Inferior parietal cortex (tissue), 1 donor: ENCODE measurements at regions not wholly inside any gene's neighbourhood (a gene's known extent, or its start where the extent isn't known, plus 50 kb on each side); places are given as distances from the start of the nearest gene placed in this dataset.

Source experiments
- DNase-seq: peaks from one replicate; pipeline ENCODE4 v3.0.0-alpha.2; 2016; ENCODE audit errors: extremely low spot score

DNA sequence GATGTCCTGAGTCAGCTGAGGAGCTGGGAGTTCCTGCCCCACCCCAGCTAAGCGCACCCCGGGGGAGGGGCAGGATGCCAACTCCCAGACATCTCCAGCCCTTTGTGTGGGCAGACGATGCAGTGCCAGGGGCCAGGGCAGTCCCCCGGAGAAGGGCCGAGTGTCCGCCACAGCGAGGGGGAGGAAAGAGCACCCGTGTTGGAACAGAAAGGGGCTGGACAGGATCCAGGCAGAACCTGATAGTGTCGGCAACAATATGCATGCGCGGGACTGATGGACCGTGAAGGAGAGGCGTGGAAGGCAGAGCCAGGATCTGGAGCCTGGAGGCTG is 1434.7 kb downstream of the BRD1 start:
- DNase-seq, result no peak

DNA sequence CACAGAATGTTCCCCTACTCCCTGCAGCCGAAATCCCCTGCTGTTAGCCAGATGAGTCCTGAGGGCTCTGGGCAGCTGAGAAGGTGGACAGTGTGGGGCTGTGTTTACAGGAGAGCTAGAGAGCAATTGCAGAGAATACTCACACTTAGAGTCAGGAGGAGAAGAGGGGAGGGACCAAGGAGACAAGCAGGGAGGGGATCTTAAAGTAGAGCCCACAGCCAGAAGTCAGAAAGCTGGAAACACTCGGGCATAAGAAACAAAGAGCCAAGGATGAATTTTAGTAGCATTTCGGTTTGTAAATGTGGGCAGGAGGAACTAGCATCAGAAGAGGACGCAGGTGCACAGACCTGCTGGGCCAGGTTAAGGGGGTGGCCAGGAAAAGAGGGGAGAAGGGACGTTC is 1435.9 kb downstream of the BRD1 start:
- DNase-seq, result no peak

DNA sequence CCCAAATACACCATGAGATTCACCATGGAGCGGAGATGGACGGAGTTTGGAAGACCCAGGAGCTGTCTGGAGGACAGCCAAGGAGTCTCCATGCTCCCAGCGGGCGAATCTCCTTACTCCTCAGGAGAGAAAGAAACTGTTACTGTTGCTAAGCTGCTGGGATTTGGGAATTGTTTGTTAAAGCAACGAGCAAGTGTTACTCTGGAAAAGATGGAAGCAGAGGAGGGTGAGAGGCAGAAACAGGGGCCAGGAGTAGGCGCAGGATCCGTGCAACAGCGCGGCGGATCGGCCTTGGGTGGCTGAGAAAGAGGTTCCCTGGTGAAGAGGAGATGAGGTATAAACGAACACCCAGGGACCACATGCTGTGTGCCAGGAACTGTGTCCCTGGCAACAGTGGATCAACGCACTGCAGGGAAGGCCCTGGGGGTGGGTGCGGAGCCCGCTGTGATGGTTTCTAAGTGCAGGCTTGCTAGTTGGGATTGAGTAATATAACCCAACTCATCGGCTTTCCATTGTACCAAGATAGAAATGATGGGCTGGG is 1436.4 kb downstream of the BRD1 start:
- peak; percentile 11 for DNase-seq

DNA sequence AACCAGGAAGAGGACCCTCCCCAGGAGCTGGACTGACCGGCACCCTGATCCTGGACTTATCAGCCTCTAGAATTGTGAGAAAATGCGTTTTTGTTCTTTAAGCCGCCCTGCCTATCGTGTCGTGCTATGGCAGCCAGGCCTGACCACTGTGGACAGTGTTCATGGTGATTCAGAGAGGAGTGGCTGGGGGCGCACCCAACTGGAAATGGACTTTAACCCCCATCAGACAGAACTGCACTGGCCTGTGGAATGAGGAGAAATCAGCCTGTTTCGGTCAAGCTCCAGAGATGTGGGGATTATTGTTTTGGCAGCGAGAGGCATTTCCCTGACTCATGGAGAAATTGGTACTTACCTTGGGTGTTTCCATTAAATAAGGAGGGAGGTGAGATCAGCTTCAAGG is 1437.8 kb downstream of the BRD1 start:
- no peak for DNase-seq

DNA sequence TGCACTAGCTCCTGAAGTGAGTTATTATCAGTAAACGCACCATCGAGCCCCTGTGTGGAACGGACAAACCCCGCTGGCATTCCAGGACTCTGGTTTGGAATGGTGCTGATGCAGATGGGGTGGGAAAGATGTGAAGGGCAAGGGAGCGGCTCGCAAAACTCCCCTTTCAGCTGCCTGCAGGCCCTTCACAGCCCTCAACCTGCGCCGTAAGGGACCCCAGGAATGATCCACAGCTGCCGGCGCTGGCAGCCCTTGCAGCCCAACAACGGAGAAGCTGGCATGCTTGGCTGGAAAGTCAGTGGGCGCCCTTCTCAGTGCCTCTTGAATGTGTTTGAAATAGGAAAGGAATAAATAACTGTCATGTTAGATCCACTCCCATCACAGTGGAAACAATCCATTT is 1445.5 kb downstream of the BRD1 start:
- DNase-seq, result no peak

DNA sequence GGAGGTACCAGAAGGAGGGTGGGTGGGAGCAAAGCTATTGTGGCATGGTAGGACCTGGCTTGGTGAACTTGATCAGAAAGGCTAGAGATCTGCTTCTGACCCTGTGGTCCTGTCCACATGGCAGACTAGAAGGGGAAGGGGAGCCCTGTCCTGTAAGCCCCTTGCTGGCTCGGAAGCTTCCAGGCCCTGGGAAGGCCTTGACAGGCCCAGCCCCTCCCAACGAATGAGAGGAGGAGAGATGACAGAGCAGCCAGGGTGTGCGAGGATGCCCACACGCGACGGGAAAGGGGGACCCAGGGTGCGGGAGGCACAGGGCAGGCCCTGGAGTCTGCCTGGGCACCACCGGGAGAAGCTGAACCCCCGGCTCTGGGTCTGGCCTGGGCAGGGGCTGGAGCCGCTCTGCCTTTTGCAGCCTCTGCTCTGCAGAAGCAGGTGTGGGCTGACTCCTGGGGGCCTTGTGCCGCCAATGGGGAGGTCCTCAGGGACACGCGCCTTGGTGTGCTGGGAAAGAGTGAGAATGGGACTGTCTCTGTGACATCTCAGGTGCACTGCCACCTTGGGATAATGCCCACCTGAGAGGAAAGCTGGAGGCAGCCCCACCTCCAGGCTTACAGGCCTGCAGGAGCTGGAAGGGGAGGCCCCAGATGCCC is 1447.5 kb downstream of the BRD1 start:
- no peak for DNase-seq

DNA sequence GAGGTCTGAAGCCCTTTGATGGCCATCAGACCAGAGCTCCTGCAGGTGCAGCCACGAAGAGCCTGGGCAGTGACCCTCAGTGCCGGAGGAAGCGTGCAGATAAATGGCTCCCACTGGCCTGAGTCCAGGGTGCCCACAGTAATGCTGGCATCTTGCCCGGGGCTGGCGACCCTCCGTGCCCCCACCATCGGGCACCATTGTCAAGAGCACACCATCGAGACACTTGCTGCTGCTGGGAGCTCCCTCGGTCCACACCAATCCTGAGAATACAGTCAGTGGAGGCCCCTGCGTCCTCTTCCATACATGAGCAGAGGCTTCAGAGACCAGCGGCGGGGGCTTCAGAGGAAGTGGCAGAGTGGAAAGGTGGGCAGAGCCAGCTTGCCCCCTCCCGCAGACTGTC is 1448.3 kb downstream of the BRD1 start:
- no peak for DNase-seq

DNA sequence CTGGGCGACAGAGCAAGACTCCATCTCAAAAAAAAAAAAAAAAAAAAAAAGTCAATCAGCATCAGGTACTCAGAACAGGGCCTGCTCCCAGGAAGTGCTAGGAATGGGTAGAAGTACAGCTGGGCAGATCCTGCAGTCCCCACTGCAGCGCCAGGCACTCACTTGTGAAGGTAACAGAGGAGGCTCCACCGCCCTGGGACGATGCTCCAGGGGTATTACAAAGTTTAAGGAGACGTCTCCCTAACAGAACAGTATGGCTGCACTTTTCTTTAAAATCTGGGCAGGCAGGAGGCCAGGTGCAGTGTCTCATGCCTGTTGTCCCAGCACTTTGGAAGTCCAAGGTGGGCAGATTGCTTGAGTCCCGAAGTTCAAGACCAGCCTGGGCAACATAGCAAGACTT is 1449.0 kb downstream of the BRD1 start:
- no peak for DNase-seq

DNA sequence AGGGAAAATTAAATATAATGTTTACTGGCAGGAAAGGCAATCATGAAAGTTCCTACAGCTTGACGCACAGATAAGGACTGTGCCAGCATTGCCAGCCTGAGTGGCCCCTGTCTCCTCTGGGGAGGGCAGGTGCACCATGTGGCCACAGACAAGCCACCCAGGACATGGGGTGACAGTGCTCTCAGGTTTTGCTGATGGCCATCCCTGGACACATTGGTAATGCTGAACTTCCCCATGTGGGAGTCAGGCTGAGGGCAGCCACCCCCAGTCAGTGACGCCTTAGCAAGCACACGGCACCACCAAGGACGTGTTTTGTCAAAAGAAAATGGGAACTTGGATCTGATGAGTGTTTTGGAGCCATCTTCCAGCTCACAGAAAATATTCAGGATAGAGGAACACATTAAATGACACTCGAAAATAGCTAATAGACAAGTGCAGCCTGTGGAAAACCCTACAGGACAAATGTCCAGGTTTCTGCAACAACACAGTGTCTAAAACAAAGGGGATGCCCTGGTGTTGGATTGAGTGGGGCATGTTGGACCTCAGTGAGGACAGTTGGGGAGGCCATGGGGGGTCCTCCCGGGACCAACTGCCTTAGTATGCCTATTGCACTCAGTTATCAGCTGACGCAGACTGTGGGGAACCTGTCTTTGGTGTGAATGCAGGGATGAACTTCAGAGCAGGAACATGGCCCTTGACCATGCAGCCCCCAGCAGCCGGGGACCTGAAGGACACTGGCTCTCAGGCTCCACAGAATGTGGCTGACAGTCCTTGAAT is 1450.5 kb downstream of the BRD1 start:
- no peak for DNase-seq

DNA sequence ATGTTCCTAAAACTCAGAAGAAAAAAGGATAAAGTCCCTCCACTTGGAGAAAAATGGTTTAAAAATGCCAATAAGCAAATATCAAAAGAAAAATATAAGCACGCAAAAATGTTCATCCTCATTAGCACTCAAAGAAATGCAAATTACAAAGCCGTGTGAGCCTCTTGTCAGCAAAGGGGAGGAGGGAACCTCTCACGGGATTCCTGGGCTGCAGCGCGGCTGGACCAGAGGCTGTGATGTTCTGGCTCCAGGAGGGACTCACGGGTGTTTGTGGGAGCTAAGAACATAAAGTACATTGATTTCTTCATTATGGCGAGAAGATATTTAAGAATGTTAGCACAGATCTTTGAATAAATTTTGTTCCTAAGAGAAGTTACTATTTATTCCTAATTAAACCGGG is 1451.2 kb downstream of the BRD1 start:
- no peak for DNase-seq

DNA sequence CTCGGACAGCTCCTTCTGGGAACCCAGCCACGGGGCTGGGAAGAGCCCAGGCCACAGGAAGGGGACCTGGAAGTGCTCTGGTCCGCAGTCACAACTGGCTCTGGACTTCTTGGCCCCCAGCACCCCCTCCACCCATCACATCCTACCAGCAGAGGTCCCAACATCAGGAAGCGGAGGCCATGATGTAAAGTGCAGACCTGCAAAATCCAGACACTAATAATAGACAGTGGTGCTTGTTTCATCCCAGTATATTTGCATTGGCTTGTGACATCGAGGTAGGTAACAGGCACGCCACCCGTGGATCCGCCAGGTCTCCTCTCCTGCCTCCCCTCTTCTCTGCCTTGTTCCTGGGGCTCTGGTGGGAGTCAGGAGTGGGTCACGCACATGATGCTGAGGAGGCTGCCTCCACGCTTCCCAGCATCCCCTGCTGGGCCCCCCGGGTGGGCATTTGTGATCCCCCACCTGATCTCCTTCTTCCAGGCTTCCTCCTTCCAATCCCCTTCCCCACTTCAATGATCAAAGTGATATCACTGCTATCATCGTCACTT is 1454.0 kb downstream of the BRD1 start:
- no peak for DNase-seq

DNA sequence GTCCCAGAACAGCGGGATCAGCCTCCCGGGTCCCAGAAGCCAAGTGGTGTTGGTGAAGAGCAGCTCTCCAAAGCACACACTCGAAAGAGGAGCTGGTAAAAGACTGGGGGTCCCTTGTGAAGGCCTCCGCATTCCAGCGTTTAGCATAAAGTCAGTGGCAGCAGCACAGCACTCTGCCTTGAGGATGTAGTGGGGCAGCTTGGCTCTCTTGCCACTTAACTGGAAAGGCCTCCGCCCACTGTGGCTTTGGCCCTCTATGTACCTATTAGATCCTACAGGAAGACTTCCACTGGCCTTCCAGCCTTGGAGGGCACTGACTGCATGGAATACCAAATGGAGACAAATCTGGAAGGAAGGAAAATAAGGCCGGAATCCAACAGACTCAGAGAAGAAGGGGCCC is 1455.3 kb downstream of the BRD1 start:
- DNase-seq, result no peak

DNA sequence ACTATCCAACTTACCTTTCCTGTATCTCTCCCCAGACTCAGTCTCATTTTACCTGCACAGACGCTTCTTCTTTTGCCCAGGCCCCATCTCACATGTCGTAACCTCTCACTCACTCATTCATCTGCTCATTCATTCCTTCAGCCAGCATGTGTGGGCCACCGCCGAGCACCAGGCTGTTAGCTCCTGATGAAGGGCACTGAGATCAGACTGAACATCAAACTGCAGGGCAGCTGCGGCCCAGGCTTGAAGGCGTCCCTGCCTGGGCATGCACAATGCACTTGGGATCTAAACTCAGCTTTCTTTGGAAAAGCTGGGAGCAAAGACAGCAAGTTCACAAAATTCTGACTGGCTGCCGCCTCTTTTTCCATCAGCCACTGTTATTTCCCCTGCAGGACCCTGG is 1456.3 kb downstream of the BRD1 start:
- DNase-seq, result no peak

DNA sequence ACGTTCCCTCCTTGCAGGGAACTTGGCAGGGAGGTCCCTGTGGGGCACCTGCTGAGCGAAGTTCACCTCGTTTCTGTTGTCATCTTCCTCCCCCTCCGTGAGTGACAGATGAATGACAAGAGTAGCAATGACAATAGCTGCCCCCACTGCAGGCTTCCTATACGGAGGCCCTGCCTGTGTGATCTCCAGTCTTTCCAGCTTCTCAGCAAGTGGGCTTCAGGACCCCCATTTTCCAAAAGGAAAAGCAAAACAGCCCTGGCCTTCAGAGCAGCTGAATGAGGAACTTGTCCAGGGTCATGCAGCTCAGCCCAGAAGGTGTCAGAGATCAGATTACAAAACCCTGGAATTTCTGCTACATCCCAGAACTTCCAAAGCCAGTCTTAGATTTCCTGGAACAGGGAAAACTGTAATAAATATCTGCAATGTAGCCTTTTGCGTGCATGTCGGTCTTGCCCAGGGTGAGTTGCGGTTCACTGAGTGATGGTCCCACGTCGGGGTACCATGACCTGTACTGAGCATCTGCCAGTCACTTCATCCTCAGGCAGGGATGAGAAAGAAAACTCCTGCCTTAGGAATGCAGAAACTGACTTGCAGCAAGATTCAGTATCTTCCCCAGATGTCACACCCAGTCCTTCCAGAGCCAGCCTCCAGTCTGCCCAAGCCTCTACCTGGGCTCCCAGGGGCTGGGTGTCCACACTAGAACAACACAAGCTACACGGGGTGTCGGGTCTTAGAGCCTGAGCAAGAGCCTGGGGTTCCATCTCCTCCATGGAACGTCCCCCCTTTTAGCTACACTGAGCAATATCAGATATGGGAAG is 1457.0 kb downstream of the BRD1 start:
- DNase-seq, result no peak

DNA sequence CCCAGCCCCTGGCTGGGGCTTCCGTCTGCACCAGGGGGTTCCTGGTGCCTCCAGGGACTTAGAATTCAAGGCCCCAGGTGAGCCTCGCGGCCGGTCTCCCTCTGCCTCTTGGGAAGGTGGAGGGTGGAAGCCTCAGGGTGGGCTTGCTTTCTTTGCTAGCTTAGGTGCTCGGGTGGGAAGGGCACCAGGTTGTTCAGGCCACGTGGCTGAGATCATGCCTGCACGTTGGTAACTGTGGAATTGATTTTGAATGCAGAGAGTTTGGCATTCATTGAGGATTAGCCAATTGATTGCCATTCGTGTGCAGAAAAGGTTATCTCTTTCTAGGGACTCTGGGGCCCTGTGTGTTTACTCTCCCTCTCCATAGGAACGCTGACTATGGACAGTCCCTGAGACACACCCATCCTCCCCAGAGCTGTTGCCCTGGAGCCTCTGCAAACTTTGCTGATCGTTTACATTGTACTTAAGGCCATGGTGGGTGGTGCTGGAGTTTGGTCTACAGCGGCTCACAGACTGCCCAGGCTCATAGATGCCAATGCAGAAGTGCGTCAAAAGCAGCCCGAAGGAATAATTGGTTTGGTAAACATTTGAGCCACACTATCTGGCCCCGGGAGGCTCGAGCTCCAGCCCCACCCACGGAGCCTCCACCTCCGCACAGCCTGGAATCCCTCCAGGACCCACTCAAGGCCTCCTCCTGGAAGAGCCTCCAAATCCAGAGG is 1457.7 kb downstream of the BRD1 start:
- no peak for DNase-seq

DNA sequence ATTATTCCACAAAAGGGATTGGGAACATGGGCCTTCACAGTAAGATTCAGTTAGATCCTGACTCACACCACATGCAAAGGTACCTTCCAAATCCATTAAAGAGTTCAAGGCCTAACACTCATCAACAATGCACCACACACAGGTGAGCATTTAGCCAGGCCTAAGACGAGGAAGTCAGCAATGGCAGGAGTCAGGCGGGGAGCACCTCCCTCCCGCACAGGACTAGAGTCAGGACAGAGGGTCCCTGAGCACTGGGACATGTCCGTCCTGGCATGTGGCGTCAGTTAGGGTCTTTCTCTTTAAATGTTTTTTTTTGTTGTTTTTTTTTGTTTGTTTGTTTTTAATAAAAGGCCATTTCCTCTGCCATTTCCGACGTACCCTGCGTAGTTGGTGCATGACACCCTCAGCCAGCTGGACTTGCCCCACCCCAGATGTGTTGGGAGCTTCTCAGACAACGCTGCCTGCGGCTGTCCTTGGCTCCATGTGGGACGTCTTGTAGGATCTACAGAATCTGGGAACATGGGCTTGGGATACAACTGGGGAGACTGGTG is 1458.6 kb downstream of the BRD1 start:
- DNase-seq, result no peak

DNA sequence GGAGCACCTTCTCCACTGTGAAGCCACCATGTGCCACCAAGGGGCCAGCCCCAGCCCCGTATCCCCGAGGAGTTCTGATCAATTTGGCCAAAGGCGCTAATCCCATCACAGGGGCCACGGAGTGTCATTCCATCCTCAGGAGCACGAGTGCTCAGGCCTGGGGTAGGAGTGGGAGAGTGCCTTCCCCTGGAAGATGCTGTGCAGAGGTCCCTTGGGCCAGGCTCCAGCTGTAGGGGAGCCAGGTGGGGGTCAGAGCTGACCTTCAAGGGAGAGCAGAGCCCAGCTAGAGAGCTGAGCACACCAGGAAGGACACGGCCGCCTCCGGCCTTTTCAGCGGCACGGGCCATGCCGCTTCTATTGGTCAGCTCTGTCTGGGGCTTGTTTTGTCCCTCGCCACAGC is 1459.9 kb downstream of the BRD1 start:
- no peak for DNase-seq

DNA sequence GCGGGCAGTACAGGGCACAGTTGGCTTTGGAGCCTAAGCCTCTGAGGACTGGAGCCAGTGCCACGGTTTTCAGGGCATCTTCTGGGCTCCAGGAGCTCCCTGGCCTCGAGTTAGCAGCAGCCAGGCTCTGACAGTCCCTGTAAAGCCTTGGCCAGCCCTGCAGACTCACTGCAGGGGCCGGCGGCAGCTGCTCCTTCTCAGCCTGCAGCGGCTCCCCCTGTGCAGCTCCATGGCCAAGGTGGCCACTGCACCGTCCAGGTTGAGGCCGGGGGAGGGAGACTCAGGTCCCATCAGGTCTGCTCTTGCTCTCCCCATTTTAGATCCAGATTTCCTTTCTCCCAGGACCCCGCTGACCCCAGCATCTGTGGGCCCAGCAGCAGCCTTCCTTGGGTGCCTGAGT is 1461.1 kb downstream of the BRD1 start:
- DNase-seq, result no peak

DNA sequence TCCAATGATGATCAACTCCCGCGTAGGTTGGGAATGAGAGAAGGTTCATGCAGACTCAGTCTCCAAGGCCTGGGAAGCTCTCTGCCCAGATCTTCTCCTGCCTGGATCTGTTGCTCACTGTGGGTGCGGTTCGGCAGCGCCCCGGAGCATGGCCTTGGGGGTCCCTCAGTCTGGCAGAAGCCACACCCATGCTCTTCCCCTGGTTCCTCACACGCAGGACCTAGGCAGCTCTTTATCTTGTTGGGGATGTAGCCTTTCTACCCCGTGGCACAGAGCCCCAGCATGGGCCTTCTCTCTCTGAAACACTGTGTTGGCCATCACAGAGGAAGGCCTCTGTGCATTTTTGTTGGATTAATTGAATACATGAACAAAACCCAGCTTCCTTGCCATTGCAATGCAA is 1461.6 kb downstream of the BRD1 start:
- no peak for DNase-seq

DNA sequence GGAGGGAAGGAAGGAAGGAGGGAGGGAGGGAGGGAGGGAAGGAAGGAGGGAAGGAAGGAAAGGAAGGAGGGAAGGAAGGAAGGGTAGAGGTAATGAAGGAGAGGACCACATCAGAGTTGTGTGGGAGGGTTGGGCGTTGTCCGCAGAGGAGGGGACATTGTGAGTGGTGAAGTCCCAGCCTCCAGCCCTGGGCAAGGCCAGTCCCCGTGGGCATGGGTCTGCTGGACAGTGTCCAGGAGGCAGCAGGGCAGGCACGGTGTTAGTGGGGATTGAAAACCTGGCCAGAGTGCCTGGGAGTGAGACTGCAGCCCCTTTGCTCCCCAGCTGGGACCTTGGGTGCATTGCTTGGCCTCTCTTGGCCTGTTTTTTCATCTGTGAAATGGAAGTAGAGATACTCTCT is 1462.3 kb downstream of the BRD1 start:
- no peak for DNase-seq

DNA sequence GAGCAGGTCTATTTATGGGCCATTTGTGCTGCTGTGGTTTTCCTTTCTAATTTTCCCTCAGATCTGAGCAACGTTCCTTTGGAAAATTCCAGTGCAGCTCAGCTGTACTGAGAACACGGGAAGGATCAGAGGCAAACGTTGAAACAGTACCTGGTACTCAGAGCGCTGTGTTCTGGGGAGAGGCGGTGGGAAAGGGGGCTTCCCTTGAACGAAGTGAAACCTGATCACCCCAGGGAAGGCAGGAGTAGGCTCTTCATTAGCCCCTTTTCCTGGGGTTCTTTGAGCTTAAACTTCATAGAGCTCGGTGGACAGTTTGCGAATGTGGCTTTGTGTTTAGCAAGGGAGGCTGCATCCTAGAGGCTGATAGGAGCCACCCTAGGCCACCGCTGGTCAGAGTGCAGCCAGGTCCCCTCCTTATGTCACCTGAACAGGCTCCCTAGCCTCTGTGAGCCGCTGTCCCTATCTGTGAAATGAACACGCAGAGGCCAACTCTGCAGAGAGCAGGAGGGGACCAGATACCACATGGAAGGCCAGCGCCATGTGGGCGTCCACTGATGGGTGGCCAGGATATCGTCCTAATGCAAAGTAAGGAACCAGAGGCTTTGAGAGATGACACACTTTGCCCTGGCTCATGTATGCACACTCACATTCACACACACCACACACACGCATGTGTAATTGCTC is 1464.8 kb downstream of the BRD1 start:
- DNase-seq, result no peak
